Body of pancreas (tissue), 4 donors: ENCODE measurements at regions not wholly inside any gene's neighbourhood (a gene's known extent, or its start where the extent isn't known, plus 50 kb on each side); places are given as distances from the start of the nearest gene placed in this dataset.

Experiments used
- POLR2A ChIP-seq, 3 donors: fragments of 450-650 bp; IDR thresholded peaks; one replicate each; pipeline ENCODE4 v1.6.1; 2016; ENCODE audit warnings: antibody characterized with exemption in 3 of 3, mild to moderate bottlenecking in 2 of 3
- TF ChIP-seq, protein P1 (sequence below), 7 experiments: fragments of 450-650 bp in 4 of 7; fragments of 200-600 bp in 3 of 7; sonication (generic) in 3 of 7; IDR thresholded peaks; one replicate each; pipeline ENCODE4 v1.5.1; 2016 to 2019; ENCODE audit warnings: antibody characterized with exemption in 7 of 7

DNA sequence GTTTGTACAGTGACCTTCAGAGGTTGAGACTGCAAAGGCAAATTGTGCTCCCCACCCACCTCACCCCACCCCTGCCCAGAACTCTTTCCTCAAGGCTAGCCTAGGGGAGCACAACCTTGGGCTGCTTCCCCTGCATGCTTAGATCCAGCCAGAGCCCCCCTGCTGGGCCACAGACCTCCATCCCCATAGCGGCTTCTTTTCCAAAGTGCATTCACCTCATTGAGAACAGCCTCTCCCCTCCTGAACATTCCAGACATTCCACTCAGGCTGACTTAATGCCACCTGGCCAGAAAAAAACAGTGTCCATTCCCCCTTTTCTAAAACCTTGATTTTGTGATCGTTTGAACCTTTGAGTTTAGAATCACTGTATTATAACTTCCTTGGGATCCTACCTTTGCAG, 124.4 kb upstream of the TOPAZ1 start:
- TF ChIP-seq, protein P1, sequence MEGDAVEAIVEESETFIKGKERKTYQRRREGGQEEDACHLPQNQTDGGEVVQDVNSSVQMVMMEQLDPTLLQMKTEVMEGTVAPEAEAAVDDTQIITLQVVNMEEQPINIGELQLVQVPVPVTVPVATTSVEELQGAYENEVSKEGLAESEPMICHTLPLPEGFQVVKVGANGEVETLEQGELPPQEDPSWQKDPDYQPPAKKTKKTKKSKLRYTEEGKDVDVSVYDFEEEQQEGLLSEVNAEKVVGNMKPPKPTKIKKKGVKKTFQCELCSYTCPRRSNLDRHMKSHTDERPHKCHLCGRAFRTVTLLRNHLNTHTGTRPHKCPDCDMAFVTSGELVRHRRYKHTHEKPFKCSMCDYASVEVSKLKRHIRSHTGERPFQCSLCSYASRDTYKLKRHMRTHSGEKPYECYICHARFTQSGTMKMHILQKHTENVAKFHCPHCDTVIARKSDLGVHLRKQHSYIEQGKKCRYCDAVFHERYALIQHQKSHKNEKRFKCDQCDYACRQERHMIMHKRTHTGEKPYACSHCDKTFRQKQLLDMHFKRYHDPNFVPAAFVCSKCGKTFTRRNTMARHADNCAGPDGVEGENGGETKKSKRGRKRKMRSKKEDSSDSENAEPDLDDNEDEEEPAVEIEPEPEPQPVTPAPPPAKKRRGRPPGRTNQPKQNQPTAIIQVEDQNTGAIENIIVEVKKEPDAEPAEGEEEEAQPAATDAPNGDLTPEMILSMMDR (IDR thresholded peaks at IDR 0.05) = no peak
- no peak for TF ChIP-seq POLR2A (IDR thresholded peaks at IDR 0.05)
